OCI-LY1 (cell line): ENCODE measurements at regions not wholly inside any gene's neighbourhood (a gene's known extent, or its start where the extent isn't known, plus 50 kb on each side); places are given as distances from the start of the nearest gene placed in this dataset.

Experiments used
- EZH2 ChIP-seq: fragments of 200-600 bp; sonication (generic), shearing (Covaris generic); IDR thresholded peaks from 2 replicates; pipeline ENCODE4 v1.8.0; 2017; ENCODE audit warnings: borderline replicate concordance, mixed run types, mild to moderate bottlenecking, antibody characterized with exemption, low read length, moderate library complexity, mixed read lengths
- TF ChIP-seq, protein P1 (sequence below): fragments of 200-600 bp; sonication (generic), shearing (Covaris generic); IDR thresholded peaks from 2 replicates; pipeline ENCODE4 v1.5.1; 2017; ENCODE audit warnings: mild to moderate bottlenecking, antibody characterized with exemption, low read length, moderate library complexity, mixed read lengths

- TF ChIP-seq, protein P1, sequence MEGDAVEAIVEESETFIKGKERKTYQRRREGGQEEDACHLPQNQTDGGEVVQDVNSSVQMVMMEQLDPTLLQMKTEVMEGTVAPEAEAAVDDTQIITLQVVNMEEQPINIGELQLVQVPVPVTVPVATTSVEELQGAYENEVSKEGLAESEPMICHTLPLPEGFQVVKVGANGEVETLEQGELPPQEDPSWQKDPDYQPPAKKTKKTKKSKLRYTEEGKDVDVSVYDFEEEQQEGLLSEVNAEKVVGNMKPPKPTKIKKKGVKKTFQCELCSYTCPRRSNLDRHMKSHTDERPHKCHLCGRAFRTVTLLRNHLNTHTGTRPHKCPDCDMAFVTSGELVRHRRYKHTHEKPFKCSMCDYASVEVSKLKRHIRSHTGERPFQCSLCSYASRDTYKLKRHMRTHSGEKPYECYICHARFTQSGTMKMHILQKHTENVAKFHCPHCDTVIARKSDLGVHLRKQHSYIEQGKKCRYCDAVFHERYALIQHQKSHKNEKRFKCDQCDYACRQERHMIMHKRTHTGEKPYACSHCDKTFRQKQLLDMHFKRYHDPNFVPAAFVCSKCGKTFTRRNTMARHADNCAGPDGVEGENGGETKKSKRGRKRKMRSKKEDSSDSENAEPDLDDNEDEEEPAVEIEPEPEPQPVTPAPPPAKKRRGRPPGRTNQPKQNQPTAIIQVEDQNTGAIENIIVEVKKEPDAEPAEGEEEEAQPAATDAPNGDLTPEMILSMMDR = no peak
- no peak for TF ChIP-seq EZH2
These were observed 249.8 kb upstream of the PPP2R2D start for GRCh38 chr10:131650771-131651673.
